ENCODE measurements at regions not wholly inside any gene's neighbourhood (a gene's known extent, or its start where the extent isn't known, plus 50 kb on each side); places are given as distances from the start of the nearest gene placed in this dataset.

- ATAC-seq (ENCODE audit: low FRiP score in 2 of 2) (no peak), DNase-seq (no peak)
- WGBS, 2 donors = 44 to 46% methylated on average over 5 of the region's 5 CpGs
- no peak overlapping the region for H3K27ac ChIP-seq
- no peaks in the 10 kb centered on the region for H3K4me1 ChIP-seq
- H3K36me3 ChIP-seq = no peaks in the 10 kb centered on the region
- no peak overlapping the region for H3K4me3 ChIP-seq
- no peaks in the 10 kb centered on the region for H3K9me3 ChIP-seq
- TF ChIP-seq POLR2A (IDR thresholded peaks at IDR 0.05) (no peak), POLR2AphosphoS5 (IDR thresholded peaks at IDR 0.05) (no peak)
- no peaks in the 10 kb centered on the region for H3K27me3 ChIP-seq
These were observed 175.7 kb upstream of the MDFIC2 start for GRCh38 chr3:70488131-70488530.

- WGBS, 2 donors = 83 to 86% methylated on average over 2 of the region's 2 CpGs
- Histone ChIP-seq H3K27ac (no peak overlapping the region), H3K4me1 (no peaks in the 10 kb centered on the region), H3K4me3 (no peak overlapping the region), H3K9me3 (no peaks in the 10 kb centered on the region), H3K27me3 (no peaks in the 10 kb centered on the region), H3K36me3 (no peaks in the 10 kb centered on the region)
- no peak for DNase-seq
- TF ChIP-seq EP300 (IDR thresholded peaks at IDR 0.05) = no peak
- no peak for TF ChIP-seq POLR2AphosphoS5 (IDR thresholded peaks at IDR 0.05)
- TF ChIP-seq POLR2A (IDR thresholded peaks at IDR 0.05) = no peak
- no peak for TF ChIP-seq CTCF (IDR thresholded peaks at IDR 0.05)
- no peak for ATAC-seq (ENCODE audit: low FRiP score in 2 of 2)
These were observed 174.1 kb upstream of the MDFIC2 start for GRCh38 chr3:70486414-70487017.

GRCh38 chr3:70476174-70476573 is 163.7 kb upstream of the MDFIC2 start:
- no peak for TF ChIP-seq POLR2A (IDR thresholded peaks at IDR 0.05)
- no peak for TF ChIP-seq POLR2AphosphoS5 (IDR thresholded peaks at IDR 0.05)
- TF ChIP-seq EP300 (IDR thresholded peaks at IDR 0.05) = no peak
- TF ChIP-seq CTCF (IDR thresholded peaks at IDR 0.05) = no peak
- H3K36me3 ChIP-seq = no peaks in the 10 kb centered on the region
- 86 to 91% methylated on average over 2 of the region's 2 CpGs for WGBS, 2 donors
- H3K27me3 ChIP-seq = no peaks in the 10 kb centered on the region
- H3K27ac ChIP-seq = no peak overlapping the region
- no peaks in the 10 kb centered on the region for H3K4me1 ChIP-seq
- DNase-seq (no peak), ATAC-seq (ENCODE audit: low FRiP score in 2 of 2) (no peak)
- no peak overlapping the region for H3K4me3 ChIP-seq
- H3K9me3 ChIP-seq = no peaks in the 10 kb centered on the region

GRCh38 chr3:70471464-70472342 is 159.3 kb upstream of the MDFIC2 start:
- Histone ChIP-seq H3K27me3 (no peaks in the 10 kb centered on the region), H3K4me1 (no peaks in the 10 kb centered on the region), H3K9me3 (no peaks in the 10 kb centered on the region), H3K36me3 (no peaks in the 10 kb centered on the region), H3K27ac (no peak overlapping the region), H3K4me3 (no peak overlapping the region)
- ATAC-seq (ENCODE audit: low FRiP score in 2 of 2) (no peak), DNase-seq (no peak)
- TF ChIP-seq POLR2AphosphoS5 (IDR thresholded peaks at IDR 0.05) = no peak
- TF ChIP-seq POLR2A (IDR thresholded peaks at IDR 0.05) = no peak
- no peak for TF ChIP-seq EP300 (IDR thresholded peaks at IDR 0.05)
- TF ChIP-seq CTCF (IDR thresholded peaks at IDR 0.05) = no peak
- WGBS, 2 donors = 69 to 86% methylated on average over 4 of the region's 4 CpGs

- Histone ChIP-seq H3K4me1 (no peaks in the 10 kb centered on the region), H3K27ac (no peak overlapping the region), H3K27me3 (no peaks in the 10 kb centered on the region), H3K9me3 (no peaks in the 10 kb centered on the region), H3K36me3 (no peaks in the 10 kb centered on the region), H3K4me3 (no peak overlapping the region)
- DNase-seq = no peak
- no peak for TF ChIP-seq POLR2AphosphoS5 (IDR thresholded peaks at IDR 0.05)
- TF ChIP-seq EP300 (IDR thresholded peaks at IDR 0.05) = no peak
- no peak for TF ChIP-seq POLR2A (IDR thresholded peaks at IDR 0.05)
- no peak for TF ChIP-seq CTCF (IDR thresholded peaks at IDR 0.05)
- WGBS, 2 donors = 84 to 91% methylated on average over 7 of the region's 7 CpGs
- ATAC-seq (ENCODE audit: low FRiP score in 2 of 2) = no peak
These were observed 153.7 kb upstream of the MDFIC2 start for GRCh38 chr3:70466096-70466495.
